SU-DHL-6 (cell line): ENCODE measurements at regions not wholly inside any gene's neighbourhood (a gene's known extent, or its start where the extent isn't known, plus 50 kb on each side); places are given as distances from the start of the nearest gene placed in this dataset.

Experiments
- H2AFZ ChIP-seq: fragments of 200-600 bp; sonication (generic); 2 replicates; pipeline ENCODE4 v1.6.1; 2014; ENCODE audit warnings: low read depth, mild to moderate bottlenecking, moderate library complexity, mixed read lengths, antibody characterized with exemption, low read length; ENCODE audit not compliant: severe bottlenecking
- H3F3A ChIP-seq: fragments of 200-600 bp; shearing (Covaris generic); 2 replicates; pipeline ENCODE4 v1.6.0; 2016; ENCODE audit warnings: antibody characterized with exemption, mild to moderate bottlenecking; ENCODE audit not compliant: insufficient read depth
- H3K27ac ChIP-seq: fragments of 200-600 bp; sonication (generic); 2 replicates; pipeline ENCODE4 v1.5.1; 2016; ENCODE audit warnings: low read depth, mild to moderate bottlenecking, low read length, moderate library complexity, mixed read lengths
- H3K27me3 ChIP-seq: fragments of 200-600 bp; sonication (generic), shearing (Covaris generic); 2 replicates; pipeline ENCODE4 v1.6.0; 2014; ENCODE audit warnings: mild to moderate bottlenecking, low read length
- H3K36me3 ChIP-seq: fragments of 200-600 bp; sonication (generic); 2 replicates; pipeline ENCODE4 v1.6.1; 2014; ENCODE audit warnings: mild to moderate bottlenecking, low read length, mixed read lengths
- H3K4me2 ChIP-seq: fragments of 300-600, 200-600 bp; shearing (Covaris generic), sonication (generic); 2 replicates; pipeline ENCODE4 v1.6.0; 2014; ENCODE audit warnings: low read length, low read depth, mild to moderate bottlenecking; ENCODE audit not compliant: poor library complexity, severe bottlenecking
- H3K4me3 ChIP-seq: fragments of 200-600 bp; sonication (generic); 2 replicates; pipeline ENCODE4 v1.5.1; 2014; ENCODE audit warnings: antibody characterized with exemption, low read length, mild to moderate bottlenecking, mixed read lengths; ENCODE audit not compliant: insufficient read depth, poor library complexity, severe bottlenecking
- H3K79me2 ChIP-seq: fragments of 200-600 bp; sonication (generic); 2 replicates; pipeline ENCODE4 v1.6.1; 2014; ENCODE audit warnings: mild to moderate bottlenecking, low read length, moderate library complexity; ENCODE audit not compliant: insufficient read depth
- H3K9ac ChIP-seq: fragments of 200-600 bp; sonication (generic); 2 replicates; pipeline ENCODE4 v1.7.0; 2014; ENCODE audit warnings: mild to moderate bottlenecking, low read length
- H3K9me2 ChIP-seq: fragments of 200-600 bp; sonication (generic); replicated peaks from 2 replicates; pipeline ENCODE4 v1.6.1; 2014; ENCODE audit warnings: low read length; ENCODE audit not compliant: insufficient read depth
- H3K9me3 ChIP-seq: fragments of 200-600 bp; sonication (generic); 2 replicates; pipeline ENCODE4 v1.6.1; 2014; ENCODE audit warnings: low read length, mixed read lengths; ENCODE audit not compliant: insufficient read depth
- H4K20me1 ChIP-seq: fragments of 200-600 bp; sonication (generic); 2 replicates; pipeline ENCODE4 v1.6.1; 2014; ENCODE audit warnings: low read depth, mild to moderate bottlenecking, antibody characterized with exemption, low read length, moderate library complexity, mixed read lengths
- EZH2phosphoT487 ChIP-seq: fragments of 200-600 bp; sonication (generic), shearing (Covaris generic); conservative IDR thresholded peaks from 2 replicates; pipeline ENCODE4 v1.6.1; 2018; ENCODE audit warnings: mild to moderate bottlenecking, antibody characterized with exemption, low read length, moderate library complexity, mixed read lengths
- TF ChIP-seq, protein P1 (sequence below): fragments of 200-600 bp; sonication (generic); IDR thresholded peaks from one replicate; pipeline ENCODE4 v1.5.1; 2017; ENCODE audit warnings: antibody characterized with exemption, mild to moderate bottlenecking, low read length, moderate library complexity; ENCODE audit not compliant: insufficient read depth, poor library complexity, severe bottlenecking

DNA sequence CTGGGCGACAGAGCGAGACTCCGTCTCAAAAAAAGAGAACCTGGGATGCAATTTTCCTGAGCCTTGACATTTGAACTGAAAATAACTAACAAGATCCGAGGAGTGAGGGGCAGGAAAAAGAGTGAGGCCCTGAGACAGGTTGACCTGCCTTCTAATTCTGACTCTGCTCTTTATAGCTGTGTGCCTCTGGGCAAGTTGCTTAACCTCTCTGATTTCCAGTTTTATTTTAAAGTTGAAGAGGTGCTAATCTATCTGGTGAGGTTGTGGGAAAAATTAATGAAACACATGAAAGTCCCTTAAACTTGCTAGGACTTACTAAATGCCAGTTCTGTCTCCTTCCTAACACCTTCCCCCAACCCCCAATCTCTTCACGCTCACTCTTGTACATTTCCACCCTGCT, 108.4 kb upstream of the MGAT5 start:
- H4K20me1 ChIP-seq, result no peaks in the 10 kb centered on the region; the same call in 1 of the 2 replicates
- no peak overlapping the region for H3K9ac ChIP-seq
- H3F3A ChIP-seq, result no peaks in the 10 kb centered on the region
- no peaks in the 10 kb centered on the region for H3K27me3 ChIP-seq
- no peak overlapping the region for H3K4me3 ChIP-seq
- H3K4me2 ChIP-seq, result no peak overlapping the region
- H3K27ac ChIP-seq, result no peak overlapping the region
- TF ChIP-seq, protein P1, sequence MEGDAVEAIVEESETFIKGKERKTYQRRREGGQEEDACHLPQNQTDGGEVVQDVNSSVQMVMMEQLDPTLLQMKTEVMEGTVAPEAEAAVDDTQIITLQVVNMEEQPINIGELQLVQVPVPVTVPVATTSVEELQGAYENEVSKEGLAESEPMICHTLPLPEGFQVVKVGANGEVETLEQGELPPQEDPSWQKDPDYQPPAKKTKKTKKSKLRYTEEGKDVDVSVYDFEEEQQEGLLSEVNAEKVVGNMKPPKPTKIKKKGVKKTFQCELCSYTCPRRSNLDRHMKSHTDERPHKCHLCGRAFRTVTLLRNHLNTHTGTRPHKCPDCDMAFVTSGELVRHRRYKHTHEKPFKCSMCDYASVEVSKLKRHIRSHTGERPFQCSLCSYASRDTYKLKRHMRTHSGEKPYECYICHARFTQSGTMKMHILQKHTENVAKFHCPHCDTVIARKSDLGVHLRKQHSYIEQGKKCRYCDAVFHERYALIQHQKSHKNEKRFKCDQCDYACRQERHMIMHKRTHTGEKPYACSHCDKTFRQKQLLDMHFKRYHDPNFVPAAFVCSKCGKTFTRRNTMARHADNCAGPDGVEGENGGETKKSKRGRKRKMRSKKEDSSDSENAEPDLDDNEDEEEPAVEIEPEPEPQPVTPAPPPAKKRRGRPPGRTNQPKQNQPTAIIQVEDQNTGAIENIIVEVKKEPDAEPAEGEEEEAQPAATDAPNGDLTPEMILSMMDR, result no peak
- TF ChIP-seq EZH2phosphoT487, result no peak
- H3K36me3 ChIP-seq, result no peaks in the 10 kb centered on the region
- H3K9me3 ChIP-seq, result no peaks in the 10 kb centered on the region
- H3K9me2 ChIP-seq, result no peaks in the 10 kb centered on the region
- no peak overlapping the region for H2AFZ ChIP-seq
- peaks cover 4% of the 10 kb centered on the region; the same call in 1 of the 2 replicates for H3K79me2 ChIP-seq

DNA sequence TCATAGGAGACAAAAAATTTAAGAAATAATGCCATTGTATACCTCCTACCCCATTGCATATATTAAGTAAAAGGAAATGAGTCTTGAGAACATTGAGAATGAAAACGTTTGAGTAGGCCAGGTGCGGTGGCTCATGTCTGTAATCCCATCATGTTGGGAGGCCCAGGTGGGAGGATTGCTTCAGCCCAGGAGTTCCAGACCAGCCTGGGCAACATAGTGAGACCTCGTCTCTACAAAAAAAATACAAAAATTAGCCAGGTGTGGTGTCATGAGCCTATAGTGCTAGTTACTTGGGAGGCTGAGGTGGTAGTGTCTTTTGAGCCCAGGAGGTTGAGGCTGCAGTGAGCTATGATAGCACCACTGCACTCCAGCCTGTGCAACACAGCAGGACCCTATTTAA, 107.7 kb upstream of the MGAT5 start:
- no peak overlapping the region for H3K9ac ChIP-seq
- H3K79me2 ChIP-seq, result peaks cover 4% of the 10 kb centered on the region; the same call in 1 of the 2 replicates
- no peak for TF ChIP-seq EZH2phosphoT487
- TF ChIP-seq, protein P1, result no peak
- no peak overlapping the region for H3K4me3 ChIP-seq
- H3K9me2 ChIP-seq, result no peaks in the 10 kb centered on the region
- H4K20me1 ChIP-seq, result no peaks in the 10 kb centered on the region; the same call in 1 of the 2 replicates
- no peaks in the 10 kb centered on the region for H3K9me3 ChIP-seq
- H2AFZ ChIP-seq, result no peak overlapping the region
- H3K4me2 ChIP-seq, result no peak overlapping the region
- no peaks in the 10 kb centered on the region for H3F3A ChIP-seq
- no peaks in the 10 kb centered on the region for H3K36me3 ChIP-seq
- no peaks in the 10 kb centered on the region for H3K27me3 ChIP-seq
- no peak overlapping the region for H3K27ac ChIP-seq

DNA sequence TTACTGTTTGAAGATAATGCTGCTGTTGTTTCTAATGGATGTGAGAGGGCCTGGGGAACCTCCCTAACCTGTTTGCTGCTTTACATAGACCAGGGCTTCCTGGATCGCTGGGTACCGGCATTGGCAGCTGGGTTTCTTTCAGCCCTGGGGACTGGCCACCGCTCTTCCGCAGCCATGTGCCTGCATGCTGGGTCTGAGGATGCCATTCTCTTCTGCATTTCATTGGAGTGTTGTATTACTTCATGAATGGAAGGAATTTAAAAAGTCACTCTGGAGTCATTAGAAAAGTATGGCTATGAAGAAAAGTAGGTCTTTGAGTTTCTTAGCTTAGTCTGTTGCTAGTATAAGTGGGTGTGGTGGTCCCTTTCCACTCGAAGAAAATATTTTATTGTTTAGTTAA, 107.3 kb upstream of the MGAT5 start:
- Histone ChIP-seq H3K9me2 (no peaks in the 10 kb centered on the region), H2AFZ (no peak overlapping the region), H3K9ac (no peak overlapping the region), H3K9me3 (no peaks in the 10 kb centered on the region), H3K36me3 (no peaks in the 10 kb centered on the region), H3F3A (no peaks in the 10 kb centered on the region), H3K27me3 (no peaks in the 10 kb centered on the region), H3K4me3 (no peak overlapping the region), H4K20me1 (no peaks in the 10 kb centered on the region; the same call in 1 of the 2 replicates), H3K4me2 (no peak overlapping the region), H3K79me2 (peaks cover 4% of the 10 kb centered on the region; the same call in 1 of the 2 replicates), H3K27ac (no peak overlapping the region)
- TF ChIP-seq, protein P1, result no peak
- no peak for TF ChIP-seq EZH2phosphoT487
